OCI-LY3 (cell line): ENCODE measurements at regions not wholly inside any gene's neighbourhood (a gene's known extent, or its start where the extent isn't known, plus 50 kb on each side); places are given as distances from the start of the nearest gene placed in this dataset.

ENCODE experiments used
- H2AFZ ChIP-seq: fragments of 200-600, 300-600 bp; shearing (Covaris generic); 2 replicates; pipeline ENCODE4 v1.6.0; 2014; ENCODE audit warnings: antibody characterized with exemption, low read depth, low read length
- H3K27ac ChIP-seq: fragments of 200-600, 300-600 bp; sonication (generic); 2 replicates; pipeline ENCODE4 v1.5.1; 2014; ENCODE audit warnings: mild to moderate bottlenecking, low read length, moderate library complexity, mixed read lengths
- H3K27me3 ChIP-seq: fragments of 200-600, 300-600 bp; sonication (generic); 2 replicates; pipeline ENCODE4 v1.6.1; 2014; ENCODE audit warnings: low read depth, low read length, mixed read lengths
- H3K36me3 ChIP-seq: fragments of 200-600, 300-600 bp; sonication (generic); replicated peaks from 2 replicates; pipeline ENCODE3; 2014; ENCODE audit warnings: low read depth, low read length, mixed read lengths
- H3K4me1 ChIP-seq: fragments of 300-600, 200-600 bp; sonication (generic); 2 replicates; pipeline ENCODE4 v1.6.1; 2014; ENCODE audit warnings: low read length, mixed read lengths
- H3K4me2 ChIP-seq: fragments of 200-600, 300-600 bp; sonication (generic); 2 replicates; pipeline ENCODE4 v1.6.1; 2014; ENCODE audit warnings: low read length, mixed read lengths
- H3K4me3 ChIP-seq: fragments of 300-600, 200-600 bp; sonication (generic); 2 replicates; pipeline ENCODE4 v1.5.1; 2014; ENCODE audit warnings: antibody characterized with exemption, mild to moderate bottlenecking, low read length, moderate library complexity
- H3K79me2 ChIP-seq: fragments of 300-600, 200-600 bp; shearing (Covaris generic); 2 replicates; pipeline ENCODE4 v1.6.1; 2014; ENCODE audit warnings: mild to moderate bottlenecking, low read length, mixed read lengths
- H3K9ac ChIP-seq: fragments of 300-600, 200-600 bp; shearing (Covaris generic); 2 replicates; pipeline ENCODE4 v1.6.0; 2014; ENCODE audit warnings: mild to moderate bottlenecking, low read length, moderate library complexity
- H3K9me3 ChIP-seq: fragments of 200-600, 300-600 bp; shearing (Covaris generic); 2 replicates; pipeline ENCODE4 v1.6.1; 2014; ENCODE audit warnings: low read length, mixed read lengths; ENCODE audit not compliant: insufficient read depth
- H4K20me1 ChIP-seq: fragments of 200-600, 300-600 bp; sonication (generic); 2 replicates; pipeline ENCODE4 v1.6.1; 2016; ENCODE audit warnings: low read length, mixed read lengths; ENCODE audit not compliant: insufficient read depth
- EZH2phosphoT487 ChIP-seq: fragments of 200-600 bp; shearing (Covaris generic); IDR thresholded peaks from 2 replicates; pipeline ENCODE4 v1.6.1; 2018; ENCODE audit warnings: antibody characterized with exemption, mixed run types, low read depth
- TF ChIP-seq, protein P1 (sequence below): fragments of 200-600, 300-600 bp; sonication (generic); IDR thresholded peaks from 2 replicates; pipeline ENCODE4 v1.5.1; 2014; ENCODE audit warnings: antibody characterized with exemption, low read length, low read depth

DNA sequence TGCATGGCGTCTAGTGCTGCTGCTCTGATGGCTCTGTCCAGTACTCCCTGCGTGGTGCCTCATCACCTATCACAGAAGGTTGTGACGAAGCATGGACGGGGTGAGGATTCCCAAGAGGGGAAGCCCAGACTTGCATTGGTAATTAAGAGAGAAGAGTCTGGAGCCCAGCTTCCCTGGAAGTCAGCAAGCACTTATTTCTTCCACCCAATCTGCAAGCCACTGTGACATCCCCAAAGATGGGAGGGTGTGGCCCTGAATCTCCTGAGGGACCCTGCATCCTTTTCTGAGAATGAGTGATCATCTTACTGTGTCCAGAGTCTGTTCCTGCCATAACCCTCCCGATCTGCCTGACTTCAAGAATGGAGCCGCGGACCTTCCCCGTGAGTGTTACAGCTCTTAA, 166.7 kb downstream of the PTPN20 start:
- no peaks in the 10 kb centered on the region for H4K20me1 ChIP-seq
- TF ChIP-seq, protein P1, sequence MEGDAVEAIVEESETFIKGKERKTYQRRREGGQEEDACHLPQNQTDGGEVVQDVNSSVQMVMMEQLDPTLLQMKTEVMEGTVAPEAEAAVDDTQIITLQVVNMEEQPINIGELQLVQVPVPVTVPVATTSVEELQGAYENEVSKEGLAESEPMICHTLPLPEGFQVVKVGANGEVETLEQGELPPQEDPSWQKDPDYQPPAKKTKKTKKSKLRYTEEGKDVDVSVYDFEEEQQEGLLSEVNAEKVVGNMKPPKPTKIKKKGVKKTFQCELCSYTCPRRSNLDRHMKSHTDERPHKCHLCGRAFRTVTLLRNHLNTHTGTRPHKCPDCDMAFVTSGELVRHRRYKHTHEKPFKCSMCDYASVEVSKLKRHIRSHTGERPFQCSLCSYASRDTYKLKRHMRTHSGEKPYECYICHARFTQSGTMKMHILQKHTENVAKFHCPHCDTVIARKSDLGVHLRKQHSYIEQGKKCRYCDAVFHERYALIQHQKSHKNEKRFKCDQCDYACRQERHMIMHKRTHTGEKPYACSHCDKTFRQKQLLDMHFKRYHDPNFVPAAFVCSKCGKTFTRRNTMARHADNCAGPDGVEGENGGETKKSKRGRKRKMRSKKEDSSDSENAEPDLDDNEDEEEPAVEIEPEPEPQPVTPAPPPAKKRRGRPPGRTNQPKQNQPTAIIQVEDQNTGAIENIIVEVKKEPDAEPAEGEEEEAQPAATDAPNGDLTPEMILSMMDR = no peak
- TF ChIP-seq EZH2phosphoT487 = no peak
- H3K9ac ChIP-seq = no peak overlapping the region
- peaks cover 7% of the 10 kb centered on the region; the same call in 1 of the 2 replicates for H3K4me1 ChIP-seq
- no peak overlapping the region for H3K4me2 ChIP-seq
- no peaks in the 10 kb centered on the region for H3K9me3 ChIP-seq
- H3K36me3 ChIP-seq = no peaks in the 10 kb centered on the region
- H3K27me3 ChIP-seq = no peaks in the 10 kb centered on the region
- H3K79me2 ChIP-seq = no peaks in the 10 kb centered on the region
- no peak overlapping the region for H3K27ac ChIP-seq
- H3K4me3 ChIP-seq = no peak overlapping the region
- H2AFZ ChIP-seq = no peak overlapping the region

DNA sequence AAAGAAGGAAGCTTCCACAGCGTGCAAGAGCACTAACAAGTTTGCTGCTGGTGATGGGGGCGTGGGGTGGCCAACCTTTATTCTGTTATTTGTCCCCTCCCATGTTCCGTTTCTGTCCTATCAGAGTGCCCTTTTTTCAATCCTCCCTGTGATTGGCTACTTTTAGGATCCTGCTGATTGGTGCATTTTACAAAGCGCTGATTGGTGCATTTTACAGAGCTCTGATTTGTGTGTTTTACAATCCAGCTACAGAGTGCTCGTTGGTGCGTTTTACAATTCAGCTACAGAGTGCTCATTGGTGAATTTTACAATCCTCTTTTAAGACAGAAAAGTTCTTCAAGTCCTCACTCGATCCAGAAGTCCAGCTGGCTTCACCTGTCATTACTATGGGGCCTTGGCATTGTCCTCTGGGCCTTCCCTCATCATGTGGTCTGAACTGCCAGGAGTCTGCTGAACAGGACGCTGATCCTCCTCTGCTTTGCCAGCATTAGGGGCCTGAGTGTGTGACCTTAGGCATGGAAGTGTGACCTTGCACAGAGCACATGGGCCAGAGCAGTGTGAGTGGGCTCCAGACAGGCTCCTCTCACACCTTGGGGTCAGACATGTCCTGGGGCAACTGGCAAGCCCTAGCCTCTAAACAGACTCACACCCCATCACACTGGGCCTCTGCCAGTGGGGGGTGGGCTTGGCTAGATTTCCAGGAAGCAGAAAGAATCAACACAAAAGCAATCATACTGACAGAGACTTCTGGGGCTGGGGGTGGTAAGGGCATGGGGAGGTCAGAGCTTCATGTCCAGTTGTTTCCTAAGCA, 167.4 kb downstream of the PTPN20 start:
- Histone ChIP-seq H3K4me1 (peaks cover 7% of the 10 kb centered on the region; the same call in 1 of the 2 replicates), H3K79me2 (no peaks in the 10 kb centered on the region), H2AFZ (no peak overlapping the region), H3K36me3 (no peaks in the 10 kb centered on the region), H3K9me3 (no peaks in the 10 kb centered on the region), H3K4me2 (no peak overlapping the region), H3K9ac (no peak overlapping the region), H3K27me3 (no peaks in the 10 kb centered on the region), H4K20me1 (no peaks in the 10 kb centered on the region), H3K27ac (no peak overlapping the region), H3K4me3 (no peak overlapping the region)
- TF ChIP-seq, protein P1 = no peak
- no peak for TF ChIP-seq EZH2phosphoT487

DNA sequence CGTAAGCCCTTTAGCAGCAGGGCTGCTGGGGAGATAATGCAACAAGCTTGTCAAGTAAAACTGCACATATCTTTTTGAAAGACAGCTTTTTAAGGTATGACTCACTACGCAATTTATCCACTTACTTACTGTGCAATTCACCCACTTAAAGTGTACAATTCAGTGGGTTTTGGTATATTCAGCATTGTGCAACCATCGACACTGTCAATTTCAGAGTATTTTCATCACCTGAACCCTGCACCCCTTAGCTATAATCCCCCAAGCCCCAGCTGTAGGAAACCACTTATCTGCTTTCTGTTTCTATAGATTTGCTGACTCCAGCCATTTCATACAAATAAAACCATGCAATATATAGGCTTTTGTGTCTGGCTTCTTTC, 168.0 kb downstream of the PTPN20 start:
- Histone ChIP-seq H3K4me3 (no peak overlapping the region), H3K4me2 (no peak overlapping the region)

DNA sequence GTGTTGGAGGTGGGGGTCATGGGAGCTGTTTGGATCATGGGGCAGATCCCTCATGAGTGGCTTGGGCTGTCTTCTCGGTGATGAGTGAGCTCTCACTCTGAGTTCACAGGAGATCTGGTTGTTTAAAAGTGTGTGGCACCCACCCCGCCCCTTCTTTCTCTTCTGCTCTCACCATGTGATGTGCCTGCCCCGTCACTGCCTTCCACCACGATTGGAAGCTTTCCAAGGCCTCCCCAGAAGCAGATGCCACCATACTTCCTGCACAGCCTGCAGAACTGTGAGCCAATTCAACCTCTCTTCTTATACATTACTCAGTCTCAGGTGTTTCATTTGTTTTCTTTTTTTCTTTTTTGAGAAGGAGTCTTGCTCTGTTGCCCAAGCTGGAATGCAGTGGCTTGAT, 170.0 kb downstream of the PTPN20 start:
- Histone ChIP-seq H3K4me1 (peaks cover 7% of the 10 kb centered on the region; the same call in 1 of the 2 replicates), H3K27ac (no peak overlapping the region), H3K9ac (no peak overlapping the region), H3K4me2 (no peak overlapping the region), H3K36me3 (no peaks in the 10 kb centered on the region), H4K20me1 (no peaks in the 10 kb centered on the region), H3K79me2 (no peaks in the 10 kb centered on the region), H3K4me3 (no peak overlapping the region), H3K27me3 (no peaks in the 10 kb centered on the region), H2AFZ (no peak overlapping the region), H3K9me3 (no peaks in the 10 kb centered on the region)
- TF ChIP-seq, protein P1 = no peak

More for the DNA sequence above, 168.0 kb downstream of the PTPN20 start:
- Histone ChIP-seq H3K79me2 (no peaks in the 10 kb centered on the region), H4K20me1 (no peaks in the 10 kb centered on the region), H3K9ac (no peak overlapping the region), H3K4me1 (peaks cover 7% of the 10 kb centered on the region; the same call in 1 of the 2 replicates), H3K27ac (no peak overlapping the region), H3K27me3 (no peaks in the 10 kb centered on the region), H3K36me3 (no peaks in the 10 kb centered on the region), H3K9me3 (no peaks in the 10 kb centered on the region), H2AFZ (no peak overlapping the region)
- TF ChIP-seq EZH2phosphoT487 = no peak
- TF ChIP-seq, protein P1 = no peak
